Esophagus squamous epithelium (tissue), 4 donors: ENCODE measurements at regions not wholly inside any gene's neighbourhood (a gene's known extent, or its start where the extent isn't known, plus 50 kb on each side); places are given as distances from the start of the nearest gene placed in this dataset.

Experiments
- POLR2A ChIP-seq, 4 donors: fragments of 450-650 bp; IDR thresholded peaks; one replicate each; pipeline ENCODE4 v1.6.1; 2017; ENCODE audit warnings: antibody characterized with exemption in 4 of 4, mild to moderate bottlenecking in 4 of 4, moderate library complexity in 3 of 4
- TF ChIP-seq, protein P1 (sequence below), 6 experiments: fragments of 450-650 bp in 4 of 6; fragments of 200-600 bp in 2 of 6; sonication (generic) in 2 of 6; IDR thresholded peaks; one replicate each; pipeline ENCODE4 v1.5.1; 2016 to 2019; ENCODE audit warnings: antibody characterized with exemption in 6 of 6, mild to moderate bottlenecking in 4 of 6, moderate library complexity in 4 of 6

DNA sequence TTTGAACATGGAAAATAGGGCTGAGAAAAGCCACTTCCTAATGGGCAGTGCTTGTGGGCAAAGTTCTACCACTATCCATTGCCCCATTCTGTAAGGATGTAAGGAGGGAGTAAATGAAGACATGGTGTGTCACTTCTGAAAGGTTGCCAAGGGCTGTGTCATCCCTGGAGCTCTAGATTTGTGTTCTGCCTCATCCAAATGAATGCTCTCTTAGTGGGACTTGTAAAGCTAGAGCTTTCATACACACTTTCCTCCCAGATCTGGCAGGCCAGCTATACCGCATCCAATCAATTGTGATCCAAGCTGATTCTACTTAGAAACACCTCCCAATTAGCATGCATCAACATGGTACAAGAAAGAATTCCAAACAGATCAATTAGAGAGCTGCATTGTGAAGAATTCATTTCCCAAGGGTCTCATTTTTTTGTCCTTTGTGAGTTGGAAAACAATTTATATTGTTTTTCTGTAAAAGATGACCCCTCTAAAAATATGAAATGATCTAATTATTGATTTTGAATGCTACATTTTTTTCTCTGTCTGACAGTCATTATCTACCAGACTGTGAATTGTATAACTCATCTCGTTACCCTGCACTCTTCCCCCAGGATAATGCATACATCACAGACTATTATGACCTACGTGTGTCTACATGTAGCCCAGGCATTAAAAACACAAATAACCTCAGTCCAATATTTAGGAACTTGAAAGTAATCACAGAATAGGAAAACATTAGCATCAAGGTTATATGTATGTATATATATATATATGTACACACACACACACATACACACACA is 117.1 kb upstream of the DUSP10 start:
- TF ChIP-seq, protein P1, sequence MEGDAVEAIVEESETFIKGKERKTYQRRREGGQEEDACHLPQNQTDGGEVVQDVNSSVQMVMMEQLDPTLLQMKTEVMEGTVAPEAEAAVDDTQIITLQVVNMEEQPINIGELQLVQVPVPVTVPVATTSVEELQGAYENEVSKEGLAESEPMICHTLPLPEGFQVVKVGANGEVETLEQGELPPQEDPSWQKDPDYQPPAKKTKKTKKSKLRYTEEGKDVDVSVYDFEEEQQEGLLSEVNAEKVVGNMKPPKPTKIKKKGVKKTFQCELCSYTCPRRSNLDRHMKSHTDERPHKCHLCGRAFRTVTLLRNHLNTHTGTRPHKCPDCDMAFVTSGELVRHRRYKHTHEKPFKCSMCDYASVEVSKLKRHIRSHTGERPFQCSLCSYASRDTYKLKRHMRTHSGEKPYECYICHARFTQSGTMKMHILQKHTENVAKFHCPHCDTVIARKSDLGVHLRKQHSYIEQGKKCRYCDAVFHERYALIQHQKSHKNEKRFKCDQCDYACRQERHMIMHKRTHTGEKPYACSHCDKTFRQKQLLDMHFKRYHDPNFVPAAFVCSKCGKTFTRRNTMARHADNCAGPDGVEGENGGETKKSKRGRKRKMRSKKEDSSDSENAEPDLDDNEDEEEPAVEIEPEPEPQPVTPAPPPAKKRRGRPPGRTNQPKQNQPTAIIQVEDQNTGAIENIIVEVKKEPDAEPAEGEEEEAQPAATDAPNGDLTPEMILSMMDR (IDR thresholded peaks at IDR 0.05): no peak
- no peak for TF ChIP-seq POLR2A (IDR thresholded peaks at IDR 0.05)
